ENCODE measurements at regions not wholly inside any gene's neighbourhood (a gene's known extent, or its start where the extent isn't known, plus 50 kb on each side); places are given as distances from the start of the nearest gene placed in this dataset.
"Not testable (repeated sequence)": the region's sequence is repeated elsewhere in the genome, so short reads cannot be mapped to it uniquely, and the experiment has no call there.

GRCh38 chr7:123275036-123275753 lies 75.4 kb upstream of the SLC13A1 start:
- no peak overlapping the region for H3K27ac Mint-ChIP-seq
- ATAC-seq (no peak), DNase-seq (no peak)
- ChIA-PET CTCF (no interaction called here), POLR2A (no interaction called here)
- H3K9me3 Mint-ChIP-seq (ENCODE audit: insufficient read depth), result no peaks in the 10 kb centered on the region
- H3K36me3 Mint-ChIP-seq (ENCODE audit: low read depth), result no peaks in the 10 kb centered on the region
- H3K27me3 Mint-ChIP-seq (ENCODE audit: low read depth), result no peaks in the 10 kb centered on the region
- H3K4me1 Mint-ChIP-seq (ENCODE audit: low read depth), result no peaks in the 10 kb centered on the region
- no peak overlapping the region for H3K4me3 Mint-ChIP-seq

- Mint-ChIP-seq H3K4me3 (no peak overlapping the region), H3K27me3 (ENCODE audit: low read depth) (no peaks in the 10 kb centered on the region), H3K27ac (no peak overlapping the region), H3K4me1 (ENCODE audit: low read depth) (no peaks in the 10 kb centered on the region), H3K36me3 (ENCODE audit: low read depth) (no peaks in the 10 kb centered on the region), H3K9me3 (ENCODE audit: insufficient read depth) (no peaks in the 10 kb centered on the region)
- POLR2A ChIA-PET, result no interaction called here
- ATAC-seq (no peak), DNase-seq (no peak)
- CTCF ChIA-PET, result no interaction called here
These were observed 73.4 kb upstream of the SLC13A1 start for GRCh38 chr7:123273185-123273584.

GRCh38 chr7:123271856-123272255 lies 72.1 kb upstream of the SLC13A1 start:
- Mint-ChIP-seq H3K4me1 (ENCODE audit: low read depth) (no peaks in the 10 kb centered on the region), H3K9me3 (ENCODE audit: insufficient read depth) (no peaks in the 10 kb centered on the region), H3K27ac (no peak overlapping the region), H3K4me3 (no peak overlapping the region), H3K36me3 (ENCODE audit: low read depth) (no peaks in the 10 kb centered on the region), H3K27me3 (ENCODE audit: low read depth) (no peaks in the 10 kb centered on the region)
- ATAC-seq (no peak), DNase-seq (no peak)
- ChIA-PET POLR2A (no interaction called here), CTCF (no interaction called here)

GRCh38 chr7:123271231-123271630 lies 71.5 kb upstream of the SLC13A1 start:
- ATAC-seq (no peak), DNase-seq (no peak)
- no peak overlapping the region for H3K4me3 Mint-ChIP-seq
- H3K27me3 Mint-ChIP-seq (ENCODE audit: low read depth), result no peaks in the 10 kb centered on the region
- no peaks in the 10 kb centered on the region for H3K4me1 Mint-ChIP-seq (ENCODE audit: low read depth)
- ChIA-PET CTCF (no interaction called here), POLR2A (no interaction called here)
- H3K27ac Mint-ChIP-seq, result no peak overlapping the region
- H3K36me3 Mint-ChIP-seq (ENCODE audit: low read depth), result no peaks in the 10 kb centered on the region
- H3K9me3 Mint-ChIP-seq (ENCODE audit: insufficient read depth), result no peaks in the 10 kb centered on the region

GRCh38 chr7:123270570-123270969 lies 70.8 kb upstream of the SLC13A1 start:
- H3K4me1 Mint-ChIP-seq (ENCODE audit: low read depth), result no peaks in the 10 kb centered on the region
- no peaks in the 10 kb centered on the region for H3K27me3 Mint-ChIP-seq (ENCODE audit: low read depth)
- no peak for ATAC-seq
- no peaks in the 10 kb centered on the region for H3K36me3 Mint-ChIP-seq (ENCODE audit: low read depth)
- no peak overlapping the region for H3K27ac Mint-ChIP-seq
- DNase-seq, result no peak
- POLR2A ChIA-PET, result no interaction called here
- CTCF ChIA-PET, result no interaction called here
- no peaks in the 10 kb centered on the region for H3K9me3 Mint-ChIP-seq (ENCODE audit: insufficient read depth)
- H3K4me3 Mint-ChIP-seq, result no peak overlapping the region

- CTCF ChIA-PET, result no interaction called here
- POLR2A ChIA-PET, result no interaction called here
These were observed 66.1 kb upstream of the SLC13A1 start for GRCh38 chr7:123265853-123266252.

GRCh38 chr7:123264820-123265219 lies 65.1 kb upstream of the SLC13A1 start:
- H3K4me3 Mint-ChIP-seq; H3K36me3 Mint-ChIP-seq (ENCODE audit: low read depth); POLR2A ChIA-PET; H3K27ac Mint-ChIP-seq; H3K27me3 Mint-ChIP-seq (ENCODE audit: low read depth); H3K4me1 Mint-ChIP-seq (ENCODE audit: low read depth); ATAC-seq; H3K9me3 Mint-ChIP-seq (ENCODE audit: insufficient read depth); DNase-seq; CTCF ChIA-PET: not testable (repeated sequence)

More at GRCh38 chr7:123265853-123266252, 66.1 kb upstream of the SLC13A1 start:
- H3K27ac Mint-ChIP-seq, result no peak overlapping the region
- DNase-seq (no peak), ATAC-seq (no peak)
- H3K27me3 Mint-ChIP-seq (ENCODE audit: low read depth), result no peaks in the 10 kb centered on the region
- no peaks in the 10 kb centered on the region for H3K36me3 Mint-ChIP-seq (ENCODE audit: low read depth)
- H3K4me1 Mint-ChIP-seq (ENCODE audit: low read depth), result no peaks in the 10 kb centered on the region
- no peaks in the 10 kb centered on the region for H3K9me3 Mint-ChIP-seq (ENCODE audit: insufficient read depth)
- H3K4me3 Mint-ChIP-seq, result no peak overlapping the region

GRCh38 chr7:123260428-123260960 lies 60.7 kb upstream of the SLC13A1 start:
- CTCF ChIA-PET, result no interaction called here
- Mint-ChIP-seq H3K27ac (no peak overlapping the region), H3K4me3 (no peak overlapping the region), H3K4me1 (ENCODE audit: low read depth) (no peaks in the 10 kb centered on the region), H3K36me3 (ENCODE audit: low read depth) (no peaks in the 10 kb centered on the region), H3K27me3 (ENCODE audit: low read depth) (no peaks in the 10 kb centered on the region), H3K9me3 (ENCODE audit: insufficient read depth) (no peaks in the 10 kb centered on the region)
- ATAC-seq (no peak), DNase-seq (no peak)
- POLR2A ChIA-PET, result no interaction called here

GRCh38 chr7:123259759-123260158 lies 60.0 kb upstream of the SLC13A1 start:
- H3K9me3 Mint-ChIP-seq (ENCODE audit: insufficient read depth), result no peaks in the 10 kb centered on the region
- CTCF ChIA-PET, result no interaction called here
- DNase-seq (no peak), ATAC-seq (no peak)
- H3K4me3 Mint-ChIP-seq, result no peak overlapping the region
- no peaks in the 10 kb centered on the region for H3K27me3 Mint-ChIP-seq (ENCODE audit: low read depth)
- POLR2A ChIA-PET, result no interaction called here
- no peaks in the 10 kb centered on the region for H3K4me1 Mint-ChIP-seq (ENCODE audit: low read depth)
- no peaks in the 10 kb centered on the region for H3K36me3 Mint-ChIP-seq (ENCODE audit: low read depth)
- no peak overlapping the region for H3K27ac Mint-ChIP-seq
